HepG2 (cell line): ENCODE measurements at regions not wholly inside any gene's neighbourhood (a gene's known extent, or its start where the extent isn't known, plus 50 kb on each side); places are given as distances from the start of the nearest gene placed in this dataset.

ENCODE experiments used
- ATAC-seq: fragments of 200-7000 bp; cut with Tn5 transposase; 3 replicates; pipeline ENCODE4 v1.9.1; 2020; ENCODE audit warnings: mild to moderate bottlenecking, moderate library complexity
- BruUV-seq: library from RNA; stranded (reverse); fragments of 400-500 nt; replicated peaks from 2 replicates; lab custom pipeline; 2021; lab: Mats Ljungman, UMichigan
- CTCF ChIA-PET: fragments of 300-600 bp; formaldehyde crosslinking; extraction: SDS; loops from one replicate; lab custom pipeline; 2021; ENCODE audit warnings: low total read pairs, inconsistent platforms, low intra/inter-chr PET ratio; lab: Yijun Ruan, JAX
- POLR2A ChIA-PET: fragments of 350-600 bp; sonication (Branson Sonifier 250); formaldehyde crosslinking; loops from one replicate; lab custom pipeline; 2020; ENCODE audit warnings: antibody characterized with exemption, inconsistent platforms; lab: Yijun Ruan, JAX
- DNase-seq: peaks from one replicate; pipeline ENCODE4 v3.0.0-alpha.2; 2015; ENCODE audit warnings: low spot score
- FAIRE-seq: peaks from 3 replicates; lab custom pipeline; 2011; peaks lifted over from hg19 to GRCh38; lab: Jason Lieb, UNC
- H2AFZ ChIP-seq: one replicate; pipeline ENCODE4 v1.6.1; 2011; ENCODE audit warnings: low read length, inconsistent platforms
- H3K27ac ChIP-seq: fragments of 300-600 bp; 3 replicates; pipeline ENCODE4 v1.8.0; 2011; ENCODE audit warnings: mixed run types, mild to moderate bottlenecking, mixed read lengths, low read length, inconsistent platforms; ENCODE audit not compliant: insufficient read depth; ENCODE audit errors: extremely low read length
- H3K27me3 ChIP-seq, 2 experiments: fragments of 200-600 bp in 1 of 2; 2 replicates in 1 of 2; 3 replicates in 1 of 2; pipeline versions ENCODE4 v1.6.0 to v1.8.0; 2011; ENCODE audit warnings: low read length in 2 of 2, mild to moderate bottlenecking in 2 of 2, moderate library complexity in 2 of 2, inconsistent platforms in 1 of 2; ENCODE audit not compliant: insufficient read depth in 2 of 2, control insufficient read depth in 1 of 2
- H3K36me3 ChIP-seq, 2 experiments: fragments of 200-600 bp in 1 of 2; replicated peaks in 1 of 2; 2 replicates in 1 of 2; 3 replicates in 1 of 2; pipeline versions ENCODE4 v1.5.1 to v1.8.0; 2011; ENCODE audit warnings: low read length in 2 of 2, inconsistent platforms in 1 of 2; ENCODE audit not compliant: insufficient read depth in 2 of 2, control insufficient read depth in 1 of 2
- H3K4me1 ChIP-seq: 2 replicates; pipeline ENCODE4 v1.5.1; 2012; ENCODE audit warnings: low read length, inconsistent platforms; ENCODE audit not compliant: insufficient read depth
- H3K4me2 ChIP-seq: 2 replicates; pipeline ENCODE4 v1.6.0; 2011; ENCODE audit warnings: low read depth, low read length, inconsistent platforms
- H3K4me3 ChIP-seq, 3 experiments: fragments of 200-600 bp in 1 of 3; sonication (generic), shearing (Covaris generic) in 1 of 3; replicated peaks in 1 of 3; 2 replicates each; pipeline ENCODE4 v1.5.1; 2011 to 2016; ENCODE audit warnings: low read length in 3 of 3, inconsistent platforms in 2 of 3, low read depth in 2 of 3, mild to moderate bottlenecking in 2 of 3, control low read depth in 1 of 3, mixed read lengths in 1 of 3; ENCODE audit not compliant: insufficient read depth in 1 of 3
- H3K79me2 ChIP-seq: one replicate; pipeline ENCODE4 v1.6.1; 2011; ENCODE audit warnings: low read length, inconsistent platforms; ENCODE audit not compliant: insufficient read depth
- H3K9ac ChIP-seq: 2 replicates; pipeline ENCODE4 v1.6.0; 2011; ENCODE audit warnings: mild to moderate bottlenecking, low read depth, low read length, inconsistent platforms; ENCODE audit not compliant: insufficient read depth
- H3K9me3 ChIP-seq: 2 replicates; pipeline ENCODE4 v1.5.1; 2012; ENCODE audit warnings: mild to moderate bottlenecking, low read length
- H4K20me1 ChIP-seq: 2 replicates; pipeline ENCODE4 v1.6.0; 2011; ENCODE audit warnings: inconsistent platforms, mild to moderate bottlenecking, low read length, moderate library complexity; ENCODE audit not compliant: insufficient read depth
- DRAP1 ChIP-seq: IDR thresholded peaks from 2 replicates; pipeline ENCODE4 v1.6.1; 2016; ENCODE audit warnings: missing genetic modification reagents, missing compliant biosample characterization
- HOXD1 ChIP-seq: sonication (generic); formaldehyde crosslinking; IDR thresholded peaks from 2 replicates; pipeline ENCODE4 v1.5.0; 2020; ENCODE audit warnings: missing genetic modification reagents
- NCOR1 ChIP-seq: fragments of 200-600 bp; sonication (generic); IDR thresholded peaks from 2 replicates; pipeline ENCODE4 v1.7.0; 2017; ENCODE audit warnings: antibody characterized with exemption, low read length, borderline replicate concordance
- SNRNP70 ChIP-seq: fragments of 200-400 bp; formaldehyde crosslinking; IDR thresholded peaks from 2 replicates; pipeline ENCODE4 v1.6.1; 2017; ENCODE audit warnings: mild to moderate bottlenecking, low read depth, low read length, moderate library complexity
- SOX6 ChIP-seq, 2 experiments: fragments of 450-650 bp in 1 of 2; sonication (generic) in 1 of 2; formaldehyde crosslinking in 1 of 2; IDR thresholded peaks; 2 replicates each; pipeline versions ENCODE4 v1.4.0 to v1.6.1; 2017 to 2020; ENCODE audit warnings: antibody characterized with exemption in 1 of 2, mild to moderate bottlenecking in 1 of 2, missing genetic modification reagents in 1 of 2
- ZBTB43 ChIP-seq: sonication (generic); formaldehyde crosslinking; conservative IDR thresholded peaks from 2 replicates; pipeline ENCODE4 v1.4.0; 2020; ENCODE audit warnings: missing genetic modification reagents
- ZBTB7B ChIP-seq: sonication (generic); formaldehyde crosslinking; IDR thresholded peaks from 2 replicates; pipeline ENCODE4 v1.4.0; 2020; ENCODE audit warnings: missing genetic modification reagents
- ZFP91 ChIP-seq: sonication (generic); formaldehyde crosslinking; IDR thresholded peaks from 2 replicates; pipeline ENCODE4 v1.9.0; 2022; ENCODE audit warnings: missing genetic modification reagents, mild to moderate bottlenecking, borderline replicate concordance
- ZNF264 ChIP-seq: sonication (generic); formaldehyde crosslinking; IDR thresholded peaks from 2 replicates; pipeline ENCODE4 v1.4.0; 2020; ENCODE audit warnings: missing genetic modification reagents
- ZNF3 ChIP-seq: IDR thresholded peaks from 2 replicates; pipeline ENCODE4 v1.7.0; 2017; ENCODE audit warnings: inconsistent platforms
- ZNF570 ChIP-seq: sonication (generic); formaldehyde crosslinking; IDR thresholded peaks from 2 replicates; pipeline ENCODE4 v1.4.0; 2020; ENCODE audit warnings: mild to moderate bottlenecking, missing genetic modification reagents, borderline replicate concordance
- ZNF678 ChIP-seq: sonication (generic); formaldehyde crosslinking; IDR thresholded peaks from 2 replicates; pipeline ENCODE4 v1.4.0; 2020; ENCODE audit warnings: mild to moderate bottlenecking, missing genetic modification reagents
- WGBS: methylation state at CpG from one replicate; pipeline ENCODE4 v1.1.6; 2017; ENCODE audit warnings: low lambda C conversion rate; 5-methylcytosine and 5-hydroxymethylcytosine counted together
- in situ Hi-C: cut with HindIII; loops from 2 replicates; pipeline ENCODE4 v1.10.0; 2017; ENCODE audit warnings: low pct_unique_long_range_greater_than_20kb; ENCODE audit not compliant: extremely low pct_ligation_motif_present
- intact Hi-C: fragments of 100-400 bp; cut with micrococcal nuclease; formaldehyde crosslinking; loops from one replicate; pipeline ENCODE4 v1.10.0; 2022; ENCODE audit not compliant: unreplicated experiment

GRCh38 chrX:101774340-101774739, 114.7 kb upstream of the ARMCX2 start (continued):
- TF ChIP-seq DRAP1 (no peak), NCOR1 (no peak)

- no TSS peak for BruUV-seq
- intact Hi-C loops = no loop called here
Observed at GRCh38 chrX:101764538-101764937, 104.9 kb upstream of the ARMCX2 start.

More at GRCh38 chrX:101764538-101764937, 104.9 kb upstream of the ARMCX2 start:
- in situ Hi-C loops = no loop called here
- Histone ChIP-seq H2AFZ (no peak overlapping the region), H3K27ac (no peak overlapping the region), H4K20me1 (no peaks in the 10 kb centered on the region), H3K4me2 (no peak overlapping the region), H3K79me2 (no peaks in the 10 kb centered on the region), H3K9me3 (no peaks in the 10 kb centered on the region), H3K36me3 (no peaks in the 10 kb centered on the region), H3K4me1 (no peaks in the 10 kb centered on the region), H3K27me3 (no peaks in the 10 kb centered on the region), H3K4me3 (no peak overlapping the region), H3K9ac (no peak overlapping the region)
- no peak for ATAC-seq
- no peak for FAIRE-seq
- CTCF ChIA-PET = no interaction called here
- TF ChIP-seq ZNF3 (CRISPR knock-in tag) = no peak
- TF ChIP-seq SNRNP70 = no peak
- no peak for TF ChIP-seq ZBTB43 (CRISPR knock-in tag)
- TF ChIP-seq HOXD1 = no peak
- TF ChIP-seq SOX6 (IDR thresholded peaks at IDR 0.05) = no peak
- no peak for TF ChIP-seq SOX6 (CRISPR knock-in tag; IDR thresholded peaks at IDR 0.05)
- no peak for TF ChIP-seq ZNF264 (CRISPR knock-in tag)
- TF ChIP-seq ZBTB7B (CRISPR knock-in tag) = no peak
- no peak for TF ChIP-seq ZNF570 (CRISPR knock-in tag)
- TF ChIP-seq ZNF678 (CRISPR knock-in tag) = no peak
- no peak for TF ChIP-seq ZFP91 (CRISPR knock-in tag)
- 7% methylated on average over 3 of the region's 4 CpGs for WGBS
- no peak for DNase-seq
- POLR2A ChIA-PET = no interaction called here
